GM19240 (cell line): ENCODE measurements at regions not wholly inside any gene's neighbourhood (a gene's known extent, or its start where the extent isn't known, plus 50 kb on each side); places are given as distances from the start of the nearest gene placed in this dataset.

Experiments used
- DNase-seq: peaks from one replicate; pipeline ENCODE4 v3.0.0; 2011; ENCODE audit warnings: low spot score; ENCODE audit not compliant: insufficient read length

- DNase-seq = no peak
Observed at GRCh38 chr6:9204171-9204570, 768.8 kb upstream of the SLC35B3 start.

- no peak for DNase-seq
Observed at GRCh38 chr6:9200712-9201111, 765.4 kb upstream of the SLC35B3 start.

- DNase-seq = no peak
Observed at GRCh38 chr6:9197726-9198125, 762.4 kb upstream of the SLC35B3 start.

GRCh38 chr6:9195322-9195721 lies 760.0 kb upstream of the SLC35B3 start:
- no peak for DNase-seq

- no peak for DNase-seq
Observed at GRCh38 chr6:9192405-9192909, 757.1 kb upstream of the SLC35B3 start.

GRCh38 chr6:9186148-9186547 lies 750.8 kb upstream of the SLC35B3 start:
- no peak for DNase-seq

- no peak for DNase-seq
Observed at GRCh38 chr6:9178071-9178470, 742.7 kb upstream of the SLC35B3 start.

GRCh38 chr6:9173229-9173628 lies 737.9 kb upstream of the SLC35B3 start:
- DNase-seq = no peak

GRCh38 chr6:9172096-9172495 lies 736.8 kb upstream of the SLC35B3 start:
- no peak for DNase-seq

- DNase-seq = no peak
Observed at GRCh38 chr6:9168669-9169068, 733.3 kb upstream of the SLC35B3 start.

GRCh38 chr6:9161731-9162130 lies 726.4 kb upstream of the SLC35B3 start:
- no peak for DNase-seq

GRCh38 chr6:9159051-9159450 lies 723.7 kb upstream of the SLC35B3 start:
- DNase-seq = no peak

GRCh38 chr6:9155836-9156235 lies 720.5 kb upstream of the SLC35B3 start:
- no peak for DNase-seq

GRCh38 chr6:9143140-9143539 lies 707.8 kb upstream of the SLC35B3 start:
- no peak for DNase-seq

- DNase-seq = no peak
Observed at GRCh38 chr6:9140951-9141460, 705.7 kb upstream of the SLC35B3 start.

GRCh38 chr6:9140172-9140571 lies 704.8 kb upstream of the SLC35B3 start:
- no peak for DNase-seq

GRCh38 chr6:9139746-9140145 lies 704.4 kb upstream of the SLC35B3 start:
- DNase-seq = no peak

- DNase-seq = no peak
Observed at GRCh38 chr6:9138936-9139335, 703.6 kb upstream of the SLC35B3 start.

GRCh38 chr6:9136141-9136822 lies 700.9 kb upstream of the SLC35B3 start:
- no peak for DNase-seq

- no peak for DNase-seq
Observed at GRCh38 chr6:9131616-9132015, 696.3 kb upstream of the SLC35B3 start.

- DNase-seq = no peak
Observed at GRCh38 chr6:9131201-9131600, 695.9 kb upstream of the SLC35B3 start.

- no peak for DNase-seq
Observed at GRCh38 chr6:9128970-9129369, 693.6 kb upstream of the SLC35B3 start.

- DNase-seq = no peak
Observed at GRCh38 chr6:9126878-9127560, 691.7 kb upstream of the SLC35B3 start.
